Heart left ventricle (tissue), 13 donors: ENCODE measurements at regions not wholly inside any gene's neighbourhood (a gene's known extent, or its start where the extent isn't known, plus 50 kb on each side); places are given as distances from the start of the nearest gene placed in this dataset.

ENCODE experiments used
- CTCF ChIP-seq, 12 donors: fragments of 200-600 bp; sonication (generic) in 4 of 12; IDR thresholded peaks; one replicate each; pipeline versions ENCODE4 v1.5.0 to v1.8.0; 2018 to 2022; ENCODE audit warnings: antibody characterized with exemption in 12 of 12, mild to moderate bottlenecking in 5 of 12
- POLR2A ChIP-seq, 2 donors: fragments of 450-650 bp; IDR thresholded peaks; one replicate each; pipeline ENCODE4 v1.6.1; 2017; ENCODE audit warnings: antibody characterized with exemption in 2 of 2, mild to moderate bottlenecking in 2 of 2, moderate library complexity in 2 of 2
- donor health status: ischemic (EF 13 %, LVEDD 7.1; RV severe dilation, severe dysfunction).
- donor health status: DM: no; HTN: yes; CAD: no.
- donor health status: DM: no; HTN: no; CAD: no.
- donor health status: ischemic (EF 25% LVEDD 6.9; RV normal size, moderate dysfunction).
- donor health status: ischemic (EF 25% LVEDD 5.7; RV mildly dilated, moderate dysfunction).
- donor health status: ischemic (EF 35%, LVEDD 5.7; RV mildly dilated, moderate dysfunction).
- donor health status: nonischemic (EF 11% LVEDD 7.7; RV severe dilation, severe dysfunction).
- donor health status: DM: yes; HTN: yes; CAD: no.
- donor health status: PGD.
- donor health status: ischemic (EF 29% LVEDD 5.4; RV normal size, mild dysfunction).
- donor health status: nonischemic (EF 23%, LVEDD 6.1; RV moderate dilation, normal function).

DNA sequence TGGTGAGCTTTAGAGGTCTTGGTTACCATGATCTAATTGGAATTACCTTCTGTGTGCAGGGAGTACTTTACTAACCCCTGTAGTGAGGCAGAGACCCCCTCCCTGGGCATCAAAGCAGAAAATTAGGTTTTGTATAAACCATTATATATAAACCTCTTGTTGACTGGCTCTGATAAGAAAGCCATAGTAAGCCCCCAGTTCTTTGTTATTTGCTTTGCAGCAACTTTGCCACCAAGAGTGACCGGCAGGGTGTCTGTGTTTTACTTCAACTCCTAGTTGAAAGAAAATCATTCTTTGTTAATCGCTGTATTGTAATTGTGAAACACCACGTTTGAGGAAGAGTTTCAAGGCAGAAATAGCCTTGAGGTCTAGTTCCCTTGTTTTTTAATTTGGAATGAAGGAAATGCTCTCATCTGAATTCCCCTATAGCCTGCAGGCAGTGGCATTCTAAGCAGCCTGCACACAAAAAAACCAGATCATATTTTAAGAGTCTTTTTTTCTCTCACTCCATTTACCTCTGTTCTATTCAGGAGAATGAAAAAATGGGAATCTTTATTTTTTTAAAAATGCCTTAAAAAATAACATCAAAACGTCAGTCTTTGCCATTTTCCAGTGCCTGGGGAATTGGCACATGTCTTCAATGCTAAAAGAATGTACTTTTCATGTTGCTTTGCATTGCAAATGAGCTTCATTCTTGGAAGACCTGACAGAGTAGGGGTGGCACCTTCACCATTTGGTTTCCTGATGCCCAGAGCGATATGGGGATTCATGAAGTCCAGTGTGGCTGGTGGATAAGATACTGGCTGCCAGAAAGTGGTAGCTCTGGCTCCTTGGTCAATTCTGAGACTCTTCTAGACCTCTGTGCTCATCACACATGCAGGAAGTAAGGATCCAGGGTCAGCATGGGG, 338.1 kb downstream of the SLC4A3 start:
- no peak for TF ChIP-seq POLR2A (IDR thresholded peaks at IDR 0.05)
- TF ChIP-seq CTCF (IDR thresholded peaks at IDR 0.05) = no peak
